Cardiac fibroblast (primary cell): ENCODE measurements at regions not wholly inside any gene's neighbourhood (a gene's known extent, or its start where the extent isn't known, plus 50 kb on each side); places are given as distances from the start of the nearest gene placed in this dataset.
"Not testable (repeated sequence)": the region's sequence is repeated elsewhere in the genome, so short reads cannot be mapped to it uniquely, and the experiment has no call there.

Experiments used
- DNase-seq, 2 donors: peaks; one replicate each; pipeline versions ENCODE4 v3.0.0 to v3.0.0-alpha.2; 2010; ENCODE audit warnings: low read depth in 2 of 2
- H3K4me3 ChIP-seq, 2 donors: replicated peaks in 1 of 2; 1 replicate in 1 of 2; 2 replicates in 1 of 2; pipeline ENCODE4 v1.5.1; 2011; ENCODE audit warnings: low read depth in 2 of 2, low read length in 2 of 2, mild to moderate bottlenecking in 2 of 2, moderate library complexity in 1 of 2
- CTCF ChIP-seq: IDR thresholded peaks from one replicate; pipeline ENCODE4 v1.5.1; 2011; ENCODE audit warnings: low read depth, mild to moderate bottlenecking, low read length, inconsistent platforms

- no peak for DNase-seq
- no peak for TF ChIP-seq CTCF
- H3K4me3 ChIP-seq = no peak overlapping the region
Observed at GRCh38 chr6:11458509-11458908, 79.0 kb upstream of the TMEM170B start.

GRCh38 chr6:11457422-11457821 is 80.1 kb upstream of the TMEM170B start:
- H3K4me3 ChIP-seq = not testable (repeated sequence)

GRCh38 chr6:11452106-11452505 is 85.4 kb upstream of the TMEM170B start:
- DNase-seq, H3K4me3 ChIP-seq: not testable (repeated sequence)

More at GRCh38 chr6:11457422-11457821, 80.1 kb upstream of the TMEM170B start:
- DNase-seq = not testable (repeated sequence)

- no peak for DNase-seq
- no peak overlapping the region for H3K4me3 ChIP-seq
Observed at GRCh38 chr6:11450037-11450436, 87.5 kb upstream of the TMEM170B start.

GRCh38 chr6:11449408-11449807 is 88.1 kb upstream of the TMEM170B start:
- no peak overlapping the region for H3K4me3 ChIP-seq
- no peak for TF ChIP-seq CTCF
- no peak for DNase-seq

More at GRCh38 chr6:11450037-11450436, 87.5 kb upstream of the TMEM170B start:
- TF ChIP-seq CTCF = no peak

- H3K4me3 ChIP-seq = no peak overlapping the region
- no peak for TF ChIP-seq CTCF
- DNase-seq = no peak
Observed at GRCh38 chr6:11448038-11448437, 89.5 kb upstream of the TMEM170B start.

GRCh38 chr6:11447265-11447664 is 90.3 kb upstream of the TMEM170B start:
- DNase-seq = no peak
- no peak overlapping the region for H3K4me3 ChIP-seq
- no peak for TF ChIP-seq CTCF

- H3K4me3 ChIP-seq = no peak overlapping the region
- TF ChIP-seq CTCF = no peak
- no peak for DNase-seq
Observed at GRCh38 chr6:11445146-11445545, 92.4 kb upstream of the TMEM170B start.

- not testable (repeated sequence) for DNase-seq, H3K4me3 ChIP-seq
Observed at GRCh38 chr6:11443125-11443524, 94.4 kb upstream of the TMEM170B start.
